ENCODE measurements at regions not wholly inside any gene's neighbourhood (a gene's known extent, or its start where the extent isn't known, plus 50 kb on each side); places are given as distances from the start of the nearest gene placed in this dataset.

DNA sequence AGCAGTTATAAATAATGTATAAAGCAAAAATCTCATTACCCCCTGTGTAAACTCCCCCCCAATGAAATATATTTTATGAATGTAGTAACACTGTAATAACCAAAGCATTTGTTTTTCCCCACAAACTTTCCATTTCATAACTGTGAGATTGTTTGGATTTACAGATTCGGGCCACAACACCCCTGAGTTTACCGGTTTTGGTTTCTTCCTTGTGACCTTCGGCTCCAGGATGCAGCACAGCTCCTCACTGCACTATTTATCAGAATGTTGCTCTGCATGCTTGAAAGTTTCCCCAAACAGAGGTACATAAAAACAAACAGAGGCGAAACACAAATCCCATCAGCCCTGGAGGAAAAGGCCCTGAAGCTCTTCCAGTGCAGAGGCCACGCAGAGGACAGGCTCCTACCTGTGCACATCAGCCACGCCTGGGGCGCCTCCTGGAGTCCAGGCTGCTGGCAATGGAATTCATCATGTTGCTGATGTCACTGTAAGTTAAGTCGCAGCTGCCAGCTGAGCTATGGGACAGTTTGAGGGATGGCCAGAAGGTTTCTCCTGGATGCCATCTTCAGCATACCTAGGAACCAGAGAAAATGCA is 122.0 kb downstream of the LMO4 start:
- Histone ChIP-seq H3K4me3 (ENCODE audit: low read length in 3 of 3) (no peak overlapping the region), H3K36me3 (ENCODE audit: control insufficient read depth in 2 of 3, insufficient read depth in 3 of 3, low read length in 3 of 3) (no peaks in the 10 kb centered on the region), H3K27ac (ENCODE audit: low read depth in 2 of 2, low read length in 2 of 2) (no peak overlapping the region), H3K27me3 (ENCODE audit: control insufficient read depth, insufficient read depth, low read length) (no peaks in the 10 kb centered on the region), H3K9me3 (ENCODE audit: control insufficient read depth in 2 of 3, insufficient read depth in 1 of 3, low read length in 3 of 3) (no peaks in the 10 kb centered on the region), H3K9ac (ENCODE audit: low read length in 3 of 3) (no peak overlapping the region), H3K4me1 (ENCODE audit: control insufficient read depth in 2 of 3, insufficient read depth in 2 of 3, low read depth in 1 of 3, low read length in 3 of 3) (peaks cover 0 to 2% (median 0%) of the 10 kb centered on the region in 3 donors)
- TF ChIP-seq, protein P1, sequence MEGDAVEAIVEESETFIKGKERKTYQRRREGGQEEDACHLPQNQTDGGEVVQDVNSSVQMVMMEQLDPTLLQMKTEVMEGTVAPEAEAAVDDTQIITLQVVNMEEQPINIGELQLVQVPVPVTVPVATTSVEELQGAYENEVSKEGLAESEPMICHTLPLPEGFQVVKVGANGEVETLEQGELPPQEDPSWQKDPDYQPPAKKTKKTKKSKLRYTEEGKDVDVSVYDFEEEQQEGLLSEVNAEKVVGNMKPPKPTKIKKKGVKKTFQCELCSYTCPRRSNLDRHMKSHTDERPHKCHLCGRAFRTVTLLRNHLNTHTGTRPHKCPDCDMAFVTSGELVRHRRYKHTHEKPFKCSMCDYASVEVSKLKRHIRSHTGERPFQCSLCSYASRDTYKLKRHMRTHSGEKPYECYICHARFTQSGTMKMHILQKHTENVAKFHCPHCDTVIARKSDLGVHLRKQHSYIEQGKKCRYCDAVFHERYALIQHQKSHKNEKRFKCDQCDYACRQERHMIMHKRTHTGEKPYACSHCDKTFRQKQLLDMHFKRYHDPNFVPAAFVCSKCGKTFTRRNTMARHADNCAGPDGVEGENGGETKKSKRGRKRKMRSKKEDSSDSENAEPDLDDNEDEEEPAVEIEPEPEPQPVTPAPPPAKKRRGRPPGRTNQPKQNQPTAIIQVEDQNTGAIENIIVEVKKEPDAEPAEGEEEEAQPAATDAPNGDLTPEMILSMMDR (IDR thresholded peaks at IDR 0.05; ENCODE audit: borderline replicate concordance, extremely low read depth, insufficient read depth) = no peak
- DNase-seq = peak in 4 of 5 donors; percentile 38 to 64 (median 50)
- no peak for FAIRE-seq
- intact Hi-C loops (cut with DNase I) = no loop called here

DNA sequence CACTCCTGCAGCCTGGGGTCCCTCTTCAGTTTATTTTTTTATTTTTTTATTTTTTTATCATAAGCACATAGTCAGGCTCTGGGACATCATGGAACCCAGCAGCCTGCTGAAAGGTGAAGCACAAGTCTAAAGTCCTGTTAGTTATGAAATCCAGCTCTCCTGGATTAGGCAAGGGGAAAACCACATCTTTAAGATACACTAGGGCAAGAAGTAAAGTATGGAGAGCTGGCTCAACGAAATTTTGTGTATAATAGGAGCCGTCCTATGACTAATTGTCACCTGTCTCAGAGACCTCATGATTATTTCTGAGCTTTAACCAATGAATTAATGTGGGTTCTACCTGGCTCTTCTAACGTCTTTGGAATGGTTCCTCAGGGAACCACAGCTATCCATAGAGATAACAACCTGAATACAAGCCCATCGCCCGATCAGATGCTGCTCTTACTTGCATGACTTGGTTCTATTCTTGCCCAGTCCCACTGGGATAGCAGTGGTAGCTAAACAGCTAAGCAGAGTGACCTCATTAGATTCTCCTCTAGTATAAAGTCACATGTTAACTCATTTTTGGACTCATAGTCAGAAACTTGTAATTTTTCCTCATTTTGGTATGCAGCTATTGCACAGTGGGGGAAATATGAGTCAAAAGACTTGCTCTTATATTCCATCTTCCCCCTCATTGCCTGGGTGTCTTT is 122.7 kb downstream of the LMO4 start:
- H3K27ac ChIP-seq (ENCODE audit: low read depth in 2 of 2, low read length in 2 of 2) = no peak overlapping the region
- no peak overlapping the region for H3K9ac ChIP-seq (ENCODE audit: low read length in 3 of 3)
- intact Hi-C loops (cut with DNase I) = no loop called here
- H3K4me1 ChIP-seq (ENCODE audit: control insufficient read depth in 2 of 3, insufficient read depth in 2 of 3, low read depth in 1 of 3, low read length in 3 of 3) = peaks cover 0 to 2% (median 0%) of the 10 kb centered on the region in 3 donors
- FAIRE-seq (no peak), DNase-seq (no peak)
- no peak overlapping the region for H3K4me3 ChIP-seq (ENCODE audit: low read length in 3 of 3)
- H3K36me3 ChIP-seq (ENCODE audit: control insufficient read depth in 2 of 3, insufficient read depth in 3 of 3, low read length in 3 of 3) = no peaks in the 10 kb centered on the region
- H3K27me3 ChIP-seq (ENCODE audit: control insufficient read depth, insufficient read depth, low read length) = no peaks in the 10 kb centered on the region
- TF ChIP-seq, protein P1 (IDR thresholded peaks at IDR 0.05; ENCODE audit: borderline replicate concordance, extremely low read depth, insufficient read depth) = no peak
- no peaks in the 10 kb centered on the region for H3K9me3 ChIP-seq (ENCODE audit: control insufficient read depth in 2 of 3, insufficient read depth in 1 of 3, low read length in 3 of 3)

DNA sequence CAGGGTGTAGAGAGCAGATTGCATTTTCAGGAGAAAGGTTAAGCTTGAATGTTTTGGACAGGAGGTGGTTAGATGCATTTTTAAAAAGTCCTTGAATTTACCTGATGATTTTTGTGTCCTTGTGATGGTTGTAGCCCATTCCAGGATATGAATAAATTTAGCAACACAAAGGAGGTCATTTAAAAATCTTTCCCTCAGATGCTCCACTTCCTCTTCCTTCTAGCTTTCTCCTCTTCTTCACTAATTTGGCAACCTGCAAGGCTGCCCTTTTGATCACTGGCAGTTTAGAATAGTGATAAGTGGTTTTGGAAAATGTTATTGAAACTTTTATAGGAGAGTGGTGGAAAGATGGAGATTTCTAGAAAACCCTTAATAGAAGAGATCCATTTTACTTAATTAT is 124.0 kb downstream of the LMO4 start:
- TF ChIP-seq, protein P1 (IDR thresholded peaks at IDR 0.05; ENCODE audit: borderline replicate concordance, extremely low read depth, insufficient read depth) = no peak
- Histone ChIP-seq H3K36me3 (ENCODE audit: control insufficient read depth in 2 of 3, insufficient read depth in 3 of 3, low read length in 3 of 3) (no peaks in the 10 kb centered on the region), H3K4me3 (ENCODE audit: low read length in 3 of 3) (no peak overlapping the region), H3K9me3 (ENCODE audit: control insufficient read depth in 2 of 3, insufficient read depth in 1 of 3, low read length in 3 of 3) (no peaks in the 10 kb centered on the region), H3K4me1 (ENCODE audit: control insufficient read depth in 2 of 3, insufficient read depth in 2 of 3, low read depth in 1 of 3, low read length in 3 of 3) (peaks cover 0 to 2% (median 0%) of the 10 kb centered on the region in 3 donors), H3K27ac (ENCODE audit: low read depth in 2 of 2, low read length in 2 of 2) (no peak overlapping the region), H3K27me3 (ENCODE audit: control insufficient read depth, insufficient read depth, low read length) (no peaks in the 10 kb centered on the region), H3K9ac (ENCODE audit: low read length in 3 of 3) (no peak overlapping the region)
- intact Hi-C loops (cut with DNase I) = no loop called here
- FAIRE-seq (no peak), DNase-seq (no peak)
